H1 (cell line): ENCODE measurements at regions not wholly inside any gene's neighbourhood (a gene's known extent, or its start where the extent isn't known, plus 50 kb on each side); places are given as distances from the start of the nearest gene placed in this dataset.

Experiments used
- BACH1 ChIP-seq: IDR thresholded peaks from 2 replicates; pipeline ENCODE4 v1.6.1; 2012; ENCODE audit warnings: low read length, improper control_type of control experiment
- JUN ChIP-seq: IDR thresholded peaks from 2 replicates; pipeline ENCODE4 v1.6.1; 2011; ENCODE audit warnings: low read depth, mild to moderate bottlenecking, improper control_type of control experiment, low read length
- TF ChIP-seq, protein P1 (sequence below): fragments of 300-600 bp; sonication (generic); IDR thresholded peaks from 2 replicates; pipeline ENCODE4 v1.7.1; 2012; ENCODE audit warnings: low read length, moderate library complexity, mild to moderate bottlenecking, inconsistent platforms; ENCODE audit not compliant: insufficient replicate concordance

DNA sequence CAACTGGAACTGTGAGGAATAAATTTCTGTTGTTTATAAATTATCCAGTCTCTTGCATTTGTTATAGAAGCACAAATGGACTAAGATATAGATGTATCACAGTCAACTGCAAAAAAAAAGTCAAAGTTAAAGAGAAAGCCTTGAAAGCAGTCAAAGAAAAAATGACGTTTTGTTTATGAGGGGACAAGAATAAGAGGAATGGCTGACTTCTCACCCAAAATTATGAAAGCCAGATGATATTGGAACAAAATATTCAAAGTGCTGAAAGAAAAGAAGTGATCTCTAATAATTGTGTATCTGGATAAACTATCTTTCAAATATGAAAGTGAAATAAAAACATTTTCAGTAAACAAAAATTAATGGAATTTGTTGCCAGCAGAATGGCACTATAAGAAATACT, 171.8 kb upstream of the IGF1R start (continued):
- TF ChIP-seq, protein P1, sequence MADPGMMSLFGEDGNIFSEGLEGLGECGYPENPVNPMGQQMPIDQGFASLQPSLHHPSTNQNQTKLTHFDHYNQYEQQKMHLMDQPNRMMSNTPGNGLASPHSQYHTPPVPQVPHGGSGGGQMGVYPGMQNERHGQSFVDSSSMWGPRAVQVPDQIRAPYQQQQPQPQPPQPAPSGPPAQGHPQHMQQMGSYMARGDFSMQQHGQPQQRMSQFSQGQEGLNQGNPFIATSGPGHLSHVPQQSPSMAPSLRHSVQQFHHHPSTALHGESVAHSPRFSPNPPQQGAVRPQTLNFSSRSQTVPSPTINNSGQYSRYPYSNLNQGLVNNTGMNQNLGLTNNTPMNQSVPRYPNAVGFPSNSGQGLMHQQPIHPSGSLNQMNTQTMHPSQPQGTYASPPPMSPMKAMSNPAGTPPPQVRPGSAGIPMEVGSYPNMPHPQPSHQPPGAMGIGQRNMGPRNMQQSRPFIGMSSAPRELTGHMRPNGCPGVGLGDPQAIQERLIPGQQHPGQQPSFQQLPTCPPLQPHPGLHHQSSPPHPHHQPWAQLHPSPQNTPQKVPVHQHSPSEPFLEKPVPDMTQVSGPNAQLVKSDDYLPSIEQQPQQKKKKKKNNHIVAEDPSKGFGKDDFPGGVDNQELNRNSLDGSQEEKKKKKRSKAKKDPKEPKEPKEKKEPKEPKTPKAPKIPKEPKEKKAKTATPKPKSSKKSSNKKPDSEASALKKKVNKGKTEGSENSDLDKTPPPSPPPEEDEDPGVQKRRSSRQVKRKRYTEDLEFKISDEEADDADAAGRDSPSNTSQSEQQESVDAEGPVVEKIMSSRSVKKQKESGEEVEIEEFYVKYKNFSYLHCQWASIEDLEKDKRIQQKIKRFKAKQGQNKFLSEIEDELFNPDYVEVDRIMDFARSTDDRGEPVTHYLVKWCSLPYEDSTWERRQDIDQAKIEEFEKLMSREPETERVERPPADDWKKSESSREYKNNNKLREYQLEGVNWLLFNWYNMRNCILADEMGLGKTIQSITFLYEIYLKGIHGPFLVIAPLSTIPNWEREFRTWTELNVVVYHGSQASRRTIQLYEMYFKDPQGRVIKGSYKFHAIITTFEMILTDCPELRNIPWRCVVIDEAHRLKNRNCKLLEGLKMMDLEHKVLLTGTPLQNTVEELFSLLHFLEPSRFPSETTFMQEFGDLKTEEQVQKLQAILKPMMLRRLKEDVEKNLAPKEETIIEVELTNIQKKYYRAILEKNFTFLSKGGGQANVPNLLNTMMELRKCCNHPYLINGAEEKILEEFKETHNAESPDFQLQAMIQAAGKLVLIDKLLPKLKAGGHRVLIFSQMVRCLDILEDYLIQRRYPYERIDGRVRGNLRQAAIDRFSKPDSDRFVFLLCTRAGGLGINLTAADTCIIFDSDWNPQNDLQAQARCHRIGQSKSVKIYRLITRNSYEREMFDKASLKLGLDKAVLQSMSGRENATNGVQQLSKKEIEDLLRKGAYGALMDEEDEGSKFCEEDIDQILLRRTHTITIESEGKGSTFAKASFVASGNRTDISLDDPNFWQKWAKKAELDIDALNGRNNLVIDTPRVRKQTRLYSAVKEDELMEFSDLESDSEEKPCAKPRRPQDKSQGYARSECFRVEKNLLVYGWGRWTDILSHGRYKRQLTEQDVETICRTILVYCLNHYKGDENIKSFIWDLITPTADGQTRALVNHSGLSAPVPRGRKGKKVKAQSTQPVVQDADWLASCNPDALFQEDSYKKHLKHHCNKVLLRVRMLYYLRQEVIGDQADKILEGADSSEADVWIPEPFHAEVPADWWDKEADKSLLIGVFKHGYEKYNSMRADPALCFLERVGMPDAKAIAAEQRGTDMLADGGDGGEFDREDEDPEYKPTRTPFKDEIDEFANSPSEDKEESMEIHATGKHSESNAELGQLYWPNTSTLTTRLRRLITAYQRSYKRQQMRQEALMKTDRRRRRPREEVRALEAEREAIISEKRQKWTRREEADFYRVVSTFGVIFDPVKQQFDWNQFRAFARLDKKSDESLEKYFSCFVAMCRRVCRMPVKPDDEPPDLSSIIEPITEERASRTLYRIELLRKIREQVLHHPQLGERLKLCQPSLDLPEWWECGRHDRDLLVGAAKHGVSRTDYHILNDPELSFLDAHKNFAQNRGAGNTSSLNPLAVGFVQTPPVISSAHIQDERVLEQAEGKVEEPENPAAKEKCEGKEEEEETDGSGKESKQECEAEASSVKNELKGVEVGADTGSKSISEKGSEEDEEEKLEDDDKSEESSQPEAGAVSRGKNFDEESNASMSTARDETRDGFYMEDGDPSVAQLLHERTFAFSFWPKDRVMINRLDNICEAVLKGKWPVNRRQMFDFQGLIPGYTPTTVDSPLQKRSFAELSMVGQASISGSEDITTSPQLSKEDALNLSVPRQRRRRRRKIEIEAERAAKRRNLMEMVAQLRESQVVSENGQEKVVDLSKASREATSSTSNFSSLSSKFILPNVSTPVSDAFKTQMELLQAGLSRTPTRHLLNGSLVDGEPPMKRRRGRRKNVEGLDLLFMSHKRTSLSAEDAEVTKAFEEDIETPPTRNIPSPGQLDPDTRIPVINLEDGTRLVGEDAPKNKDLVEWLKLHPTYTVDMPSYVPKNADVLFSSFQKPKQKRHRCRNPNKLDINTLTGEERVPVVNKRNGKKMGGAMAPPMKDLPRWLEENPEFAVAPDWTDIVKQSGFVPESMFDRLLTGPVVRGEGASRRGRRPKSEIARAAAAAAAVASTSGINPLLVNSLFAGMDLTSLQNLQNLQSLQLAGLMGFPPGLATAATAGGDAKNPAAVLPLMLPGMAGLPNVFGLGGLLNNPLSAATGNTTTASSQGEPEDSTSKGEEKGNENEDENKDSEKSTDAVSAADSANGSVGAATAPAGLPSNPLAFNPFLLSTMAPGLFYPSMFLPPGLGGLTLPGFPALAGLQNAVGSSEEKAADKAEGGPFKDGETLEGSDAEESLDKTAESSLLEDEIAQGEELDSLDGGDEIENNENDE: no peak
- TF ChIP-seq BACH1: no peak
- no peak for TF ChIP-seq JUN
